GM21619 (cell line): ENCODE measurements at regions not wholly inside any gene's neighbourhood (a gene's known extent, or its start where the extent isn't known, plus 50 kb on each side); places are given as distances from the start of the nearest gene placed in this dataset.
A peak's percentile ranks its signal among the peaks of the same experiment; 100 is the strongest.

Experiments
- ATAC-seq: cut with Tn5 transposase; IDR thresholded peaks from one replicate; pipeline ENCODE4 v1.9.1; 2021; ENCODE audit not compliant: unreplicated experiment

- no peak for ATAC-seq
These were observed 295.6 kb downstream of the ZEB1 start for GRCh38 chr10:31614611-31615010.

- ATAC-seq = no peak
These were observed 293.1 kb downstream of the ZEB1 start for GRCh38 chr10:31612082-31612481.

DNA sequence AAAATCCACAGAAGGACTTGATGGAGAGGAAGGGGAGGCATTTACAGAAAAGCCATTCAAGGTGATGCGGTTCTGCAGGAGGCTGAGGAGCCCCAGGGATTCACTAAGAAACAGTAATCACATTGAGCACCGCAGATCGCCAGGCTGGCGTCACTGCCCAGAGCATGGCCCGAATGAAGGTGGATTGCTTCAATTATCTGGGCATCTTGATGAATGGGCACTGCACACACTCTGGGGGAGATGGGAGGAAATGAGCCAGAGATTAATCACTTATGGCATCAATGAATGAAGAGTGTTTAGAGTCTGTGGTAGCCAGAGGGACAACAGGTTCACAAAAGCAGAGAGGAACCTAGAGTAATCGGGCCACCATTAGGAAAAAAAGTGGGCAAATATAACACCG lies 292.1 kb downstream of the ZEB1 start:
- no peak for ATAC-seq

- no peak for ATAC-seq
These were observed 288.5 kb downstream of the ZEB1 start for GRCh38 chr10:31607481-31607880.

GRCh38 chr10:31606841-31607240 lies 287.8 kb downstream of the ZEB1 start:
- no peak for ATAC-seq

GRCh38 chr10:31605861-31606525 lies 287.0 kb downstream of the ZEB1 start:
- ATAC-seq = no peak

GRCh38 chr10:31605426-31605825 lies 286.4 kb downstream of the ZEB1 start:
- ATAC-seq = no peak

GRCh38 chr10:31604646-31605170 lies 285.7 kb downstream of the ZEB1 start:
- no peak for ATAC-seq

- ATAC-seq = no peak
These were observed 285.1 kb downstream of the ZEB1 start for GRCh38 chr10:31604096-31604495.

GRCh38 chr10:31603235-31604087 lies 284.4 kb downstream of the ZEB1 start:
- ATAC-seq = peak; percentile 98

DNA sequence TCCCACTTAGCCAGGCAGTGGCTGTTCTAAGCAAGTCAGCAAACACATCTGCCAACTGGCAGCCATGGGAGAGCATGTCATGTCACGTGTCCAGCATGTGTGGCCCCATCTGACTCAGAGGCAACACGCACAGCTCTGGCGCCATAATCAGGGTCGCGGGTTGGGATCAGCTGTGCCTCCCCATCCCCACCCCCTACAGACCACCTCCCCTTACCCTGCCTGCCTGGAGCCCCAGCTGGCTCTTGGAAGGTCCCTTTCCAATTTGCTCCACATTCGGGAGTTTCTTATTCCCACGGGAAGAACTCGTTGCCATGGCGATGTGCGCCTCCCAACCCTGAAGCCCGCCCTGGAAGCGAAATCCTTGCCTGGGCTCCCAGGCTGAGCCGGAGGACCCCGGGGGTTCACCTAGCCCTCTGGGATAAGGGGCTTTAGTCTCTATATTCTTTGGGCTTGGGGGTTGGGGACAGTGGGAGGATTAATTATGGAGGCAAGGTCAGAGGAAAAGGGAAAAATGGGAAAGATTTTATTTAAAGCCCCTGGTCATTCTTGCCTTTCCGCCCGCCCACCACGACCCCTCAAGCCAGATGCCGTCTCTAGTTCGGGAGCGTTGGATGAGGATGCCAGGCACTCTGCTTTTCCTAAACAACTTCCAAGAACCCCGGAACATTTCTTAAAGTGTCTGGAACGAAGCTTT lies 283.7 kb downstream of the ZEB1 start:
- ATAC-seq = no peak

- ATAC-seq = no peak
These were observed 282.1 kb downstream of the ZEB1 start for GRCh38 chr10:31601136-31601535.

DNA sequence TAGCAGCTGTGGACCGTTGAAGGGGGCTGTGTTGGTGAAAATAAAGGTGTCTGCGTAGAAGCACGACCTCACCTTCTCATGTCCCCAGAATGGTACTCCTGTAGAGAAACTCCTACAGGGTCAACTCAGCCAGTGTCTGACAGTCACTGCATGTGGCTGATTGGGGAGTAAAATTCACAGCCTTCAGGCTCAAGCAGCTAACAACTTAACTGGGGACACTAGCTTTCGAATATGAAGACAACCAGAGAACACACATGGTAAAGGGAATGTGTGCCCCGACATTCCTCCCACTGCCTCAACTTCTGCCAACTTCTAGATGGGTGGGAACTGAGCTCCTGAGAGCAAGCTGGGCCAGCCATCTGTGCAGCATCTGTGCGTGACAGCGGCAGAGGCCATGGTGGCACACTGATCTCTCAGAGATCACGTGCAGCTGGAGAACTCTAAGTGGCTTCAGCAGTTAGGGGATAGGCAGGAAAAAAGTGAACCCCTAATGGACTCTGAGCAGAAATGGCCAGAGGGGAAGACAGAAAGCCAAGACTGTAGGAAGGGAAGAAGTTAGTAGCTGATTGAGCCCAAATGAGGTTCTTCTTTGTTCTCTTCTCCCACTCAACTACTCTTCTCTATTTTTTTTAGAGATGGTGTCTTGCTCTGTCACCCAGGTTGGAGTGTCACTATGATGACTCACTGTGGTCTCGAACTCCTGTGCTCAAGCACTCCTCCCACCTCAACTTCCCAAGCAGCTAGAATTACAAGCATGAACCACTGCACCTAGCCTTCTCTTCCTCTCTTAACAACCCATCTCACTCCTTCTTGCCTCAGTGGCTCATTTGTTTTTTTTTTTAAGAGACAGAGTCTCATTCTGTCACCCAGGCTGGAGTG lies 280.8 kb downstream of the ZEB1 start:
- ATAC-seq = no peak

- no peak for ATAC-seq
These were observed 277.7 kb downstream of the ZEB1 start for GRCh38 chr10:31596765-31597164.

DNA sequence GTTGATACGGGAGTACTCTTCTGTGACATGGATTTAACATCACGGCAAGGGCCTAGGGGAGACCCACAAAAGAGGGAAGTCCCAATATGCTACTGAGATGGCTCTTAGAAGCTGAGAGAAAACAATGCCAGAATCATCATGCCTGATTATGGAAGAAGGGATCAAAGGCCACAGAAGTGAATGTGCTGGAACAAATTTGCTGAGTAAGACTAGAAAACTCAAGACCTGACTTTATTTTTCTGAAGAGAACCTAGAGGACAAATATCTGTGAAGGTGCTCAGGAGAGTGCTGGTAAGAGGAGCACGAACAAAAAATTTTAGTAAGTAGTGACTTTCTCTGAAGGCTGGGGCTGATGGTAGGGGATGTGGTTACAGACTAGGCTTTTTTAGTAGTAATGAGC lies 277.0 kb downstream of the ZEB1 start:
- no peak for ATAC-seq

DNA sequence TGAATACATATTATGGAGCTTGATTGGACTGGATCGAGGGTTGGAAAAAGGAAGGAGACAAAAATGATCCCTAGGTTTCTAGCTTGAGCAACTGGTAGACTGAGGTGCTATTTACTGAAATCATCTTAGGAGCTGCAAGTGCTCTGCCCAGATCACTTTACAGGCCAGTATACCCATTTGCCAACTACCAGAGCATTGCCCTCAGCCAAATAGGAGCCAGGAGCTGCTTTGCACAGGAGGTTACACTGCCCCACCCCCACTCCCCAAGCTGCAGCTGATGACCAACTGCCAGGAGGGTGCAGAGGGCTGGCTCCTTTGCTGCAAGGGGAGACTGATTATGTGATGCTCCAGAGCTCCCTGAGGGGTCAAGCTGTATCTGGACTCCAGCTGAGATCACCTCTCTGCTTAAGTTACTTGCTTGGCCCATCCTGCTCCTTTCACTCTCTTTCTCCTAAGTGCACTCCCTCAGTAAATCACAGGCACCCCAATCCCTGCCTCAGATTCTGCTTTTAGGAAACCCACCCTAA lies 275.4 kb downstream of the ZEB1 start:
- no peak for ATAC-seq

- no peak for ATAC-seq
These were observed 274.1 kb downstream of the ZEB1 start for GRCh38 chr10:31593124-31593523.

DNA sequence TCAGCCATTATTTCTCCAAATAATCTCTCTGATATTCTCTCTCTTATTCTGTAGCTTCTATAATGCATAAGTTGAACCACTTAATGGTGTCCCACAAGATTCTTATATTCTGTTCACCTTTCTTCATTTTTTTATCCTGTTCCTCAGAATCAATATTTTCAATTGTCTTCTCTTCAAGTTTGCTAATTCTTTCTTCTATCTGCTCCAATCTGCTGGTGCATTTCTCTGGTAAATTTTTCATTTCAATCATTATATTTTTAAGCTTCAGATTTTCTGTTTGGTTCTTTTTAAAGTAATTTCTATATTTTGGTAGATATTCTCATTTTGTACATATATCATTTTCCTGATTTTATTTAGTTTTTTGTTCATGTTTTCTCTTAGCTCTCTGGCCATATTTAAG lies 272.6 kb downstream of the ZEB1 start:
- ATAC-seq = no peak

GRCh38 chr10:31590023-31590800 lies 271.2 kb downstream of the ZEB1 start:
- no peak for ATAC-seq

DNA sequence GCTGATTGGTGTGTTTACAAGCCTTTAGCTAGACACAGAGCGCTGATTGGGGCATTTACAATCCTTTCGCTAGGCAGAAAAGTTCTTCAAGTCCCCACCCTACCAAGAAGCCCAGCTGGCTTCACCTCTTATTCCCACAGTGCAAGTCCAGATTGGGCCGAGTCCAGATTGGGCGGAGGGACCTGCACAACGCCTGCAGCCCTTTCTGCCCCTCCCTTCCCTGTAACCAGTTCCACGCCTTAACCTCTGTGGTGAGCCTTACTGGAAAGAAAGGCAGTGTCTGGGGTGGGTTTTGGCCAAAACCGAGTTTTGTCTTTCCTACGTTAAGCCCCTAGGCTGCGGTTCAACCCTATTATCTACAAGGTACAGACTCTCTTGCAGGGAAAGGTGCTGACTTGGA lies 268.7 kb downstream of the ZEB1 start:
- no peak for ATAC-seq
